ENCODE measurements at regions not wholly inside any gene's neighbourhood (a gene's known extent, or its start where the extent isn't known, plus 50 kb on each side); places are given as distances from the start of the nearest gene placed in this dataset.

DNA sequence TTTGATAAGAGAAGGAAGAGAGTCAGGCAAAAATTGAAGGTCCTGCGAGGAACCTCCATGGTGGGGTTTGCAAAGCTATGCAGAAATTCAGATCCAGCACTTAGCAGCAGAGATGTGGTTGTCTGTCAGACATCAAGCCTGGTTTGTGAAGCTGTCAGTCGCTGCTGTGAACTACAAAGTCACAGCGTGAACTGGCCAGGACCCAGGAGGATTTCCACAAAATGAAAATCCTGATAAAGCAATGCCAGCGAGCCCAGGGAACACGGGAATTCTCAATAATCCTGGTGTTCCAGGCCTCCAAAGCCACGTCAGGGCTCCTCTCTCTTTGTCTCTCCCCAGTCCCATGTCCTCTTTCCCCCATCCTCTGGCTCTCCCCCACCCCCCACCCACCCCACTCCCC lies 296.9 kb upstream of the GADL1 start:
- FAIRE-seq (no peak), DNase-seq (ENCODE audit: insufficient read length, low spot score) (no peak)
- TF ChIP-seq CTCF (IDR thresholded peaks at IDR 0.05; ENCODE audit: insufficient read depth, missing control alignments) = no peak

DNA sequence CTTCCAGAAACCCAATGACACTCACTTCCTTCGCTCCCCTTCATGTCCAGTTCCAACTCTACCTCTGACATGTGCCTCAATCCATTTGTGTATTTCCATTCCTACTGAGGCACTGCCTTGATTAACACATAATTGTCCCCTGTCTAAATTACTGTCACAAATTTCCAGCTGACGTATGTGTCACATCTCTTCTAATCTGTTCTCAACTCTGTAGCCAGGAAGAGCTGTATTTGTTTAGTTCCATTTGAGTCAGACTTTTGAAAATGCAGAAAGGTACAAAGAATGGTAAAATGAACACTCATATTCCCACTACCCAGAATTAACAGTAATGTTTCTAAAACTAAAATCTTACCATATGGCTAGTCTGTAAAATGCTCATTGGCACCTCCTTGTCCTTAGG lies 299.0 kb upstream of the GADL1 start:
- FAIRE-seq (no peak), DNase-seq (ENCODE audit: insufficient read length, low spot score) (no peak)
- no peak for TF ChIP-seq CTCF (IDR thresholded peaks at IDR 0.05; ENCODE audit: insufficient read depth, missing control alignments)

- no peak for FAIRE-seq
- no peak for DNase-seq (ENCODE audit: insufficient read length, low spot score)
- no peak for TF ChIP-seq CTCF (IDR thresholded peaks at IDR 0.05; ENCODE audit: insufficient read depth, missing control alignments)
Measured at GRCh38 chr3:31193871-31194270, 299.4 kb upstream of the GADL1 start.

DNA sequence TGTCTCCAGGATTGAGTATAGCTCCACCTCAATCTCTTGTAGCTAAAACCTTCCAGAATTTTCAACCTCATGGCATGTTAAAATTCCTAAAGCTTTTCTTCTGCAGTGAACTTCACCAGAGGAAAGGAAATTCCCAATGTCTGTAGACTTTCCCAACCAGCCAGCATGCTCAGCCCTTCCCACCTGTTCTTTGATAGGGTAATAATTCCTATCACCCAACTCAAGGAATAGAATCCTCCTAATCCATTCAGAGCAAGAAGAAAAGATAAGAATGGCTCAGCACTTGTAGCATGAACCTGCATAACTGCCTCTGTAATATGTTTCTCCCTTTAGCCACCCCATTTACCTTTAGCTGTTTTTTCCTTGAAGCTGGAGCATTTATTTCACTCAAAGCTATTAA lies 301.8 kb upstream of the GADL1 start:
- no peak for TF ChIP-seq CTCF (IDR thresholded peaks at IDR 0.05; ENCODE audit: insufficient read depth, missing control alignments)
- FAIRE-seq (no peak), DNase-seq (ENCODE audit: insufficient read length, low spot score) (no peak)

DNA sequence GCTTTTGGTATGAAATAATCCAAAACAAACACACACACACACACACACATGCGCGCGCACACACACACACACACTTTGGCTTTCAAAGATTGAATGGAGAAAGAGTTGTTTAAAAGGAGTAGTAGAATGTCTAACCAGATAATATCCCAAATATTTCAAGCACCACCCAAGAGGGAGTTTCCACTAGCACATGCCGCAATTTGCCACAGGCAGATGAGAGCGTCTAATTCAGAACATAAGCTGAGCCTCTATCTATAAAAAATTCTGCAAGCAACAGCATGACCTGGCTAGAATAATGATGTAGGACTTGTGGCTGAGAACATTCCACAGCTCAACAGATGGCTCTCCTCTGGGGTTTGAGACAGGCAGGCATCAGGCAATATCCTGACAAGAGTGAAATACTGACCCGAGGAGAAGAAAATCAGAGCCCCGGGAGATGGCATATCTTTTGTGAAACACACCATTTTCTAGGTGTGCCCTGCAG lies 302.5 kb upstream of the GADL1 start:
- no peak for TF ChIP-seq CTCF (IDR thresholded peaks at IDR 0.05; ENCODE audit: insufficient read depth, missing control alignments)

DNA sequence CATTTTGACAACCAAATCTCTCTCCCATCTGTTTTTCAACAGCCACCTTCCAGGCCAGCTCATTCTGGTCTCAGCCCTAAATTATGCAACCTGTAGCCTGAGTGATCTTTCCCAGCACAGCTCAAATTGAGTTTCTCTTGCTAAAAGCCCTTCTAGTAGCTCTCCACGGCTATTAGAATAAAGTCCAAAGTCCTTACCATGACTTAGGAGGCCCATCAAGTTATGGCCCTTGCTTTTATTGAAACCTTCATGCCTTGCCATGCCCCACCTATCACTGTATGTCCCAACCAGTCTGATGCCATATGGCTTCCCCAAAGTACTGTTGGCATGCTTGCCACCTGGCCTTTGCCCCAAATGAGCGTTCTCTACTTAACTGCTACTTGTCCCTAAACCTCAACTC lies 303.5 kb upstream of the GADL1 start:
- FAIRE-seq (no peak), DNase-seq (ENCODE audit: insufficient read length, low spot score) (no peak)
- TF ChIP-seq CTCF (IDR thresholded peaks at IDR 0.05; ENCODE audit: insufficient read depth, missing control alignments) = no peak

More for the DNA sequence above, 302.5 kb upstream of the GADL1 start:
- FAIRE-seq = no peak
- DNase-seq (ENCODE audit: insufficient read length, low spot score) = no peak

- no peak for TF ChIP-seq CTCF (IDR thresholded peaks at IDR 0.05; ENCODE audit: insufficient read depth, missing control alignments)
- FAIRE-seq (no peak), DNase-seq (ENCODE audit: insufficient read length, low spot score) (no peak)
Measured at GRCh38 chr3:31198890-31199289, 304.4 kb upstream of the GADL1 start.

Measured in D721Med (cell line).